Cardiac muscle cell (in vitro differentiated cells and primary cell): ENCODE measurements at regions not wholly inside any gene's neighbourhood (a gene's known extent, or its start where the extent isn't known, plus 50 kb on each side); places are given as distances from the start of the nearest gene placed in this dataset.

Experiments
- DNase-seq, 2 donors: peaks; one replicate each; pipeline versions ENCODE4 v3.0.0 to v3.0.0-alpha.2; 2010 to 2017; ENCODE audit warnings: low read depth in 1 of 2, low spot score in 1 of 2
- H3K27ac ChIP-seq: fragments of 200-600 bp; sonication (generic); 2 replicates; pipeline ENCODE4 v1.5.1; 2016
- H3K27me3 ChIP-seq: fragments of 200-600 bp; sonication (generic); 2 replicates; pipeline ENCODE4 v1.6.0; 2016; ENCODE audit warnings: control low read depth
- H3K36me3 ChIP-seq: fragments of 200-600 bp; sonication (generic); 2 replicates; pipeline ENCODE4 v1.5.1; 2016; ENCODE audit warnings: control low read depth
- H3K4me1 ChIP-seq: fragments of 200-600 bp; sonication (generic); 2 replicates; pipeline ENCODE4 v1.8.1; 2017; ENCODE audit warnings: low read depth, mild to moderate bottlenecking, mixed run types
- H3K4me3 ChIP-seq: fragments of 200-600 bp; sonication (generic); 2 replicates; pipeline ENCODE4 v1.5.1; 2016; ENCODE audit warnings: mild to moderate bottlenecking
- H3K9me3 ChIP-seq: fragments of 200-600 bp; sonication (generic); 2 replicates; pipeline ENCODE4 v1.5.1; 2017; ENCODE audit warnings: low read depth, mild to moderate bottlenecking, control low read depth
- TF ChIP-seq, protein P1 (sequence below): IDR thresholded peaks from 2 replicates; pipeline ENCODE4 v1.5.1; 2012; ENCODE audit warnings: low read depth, mild to moderate bottlenecking, low read length

DNA sequence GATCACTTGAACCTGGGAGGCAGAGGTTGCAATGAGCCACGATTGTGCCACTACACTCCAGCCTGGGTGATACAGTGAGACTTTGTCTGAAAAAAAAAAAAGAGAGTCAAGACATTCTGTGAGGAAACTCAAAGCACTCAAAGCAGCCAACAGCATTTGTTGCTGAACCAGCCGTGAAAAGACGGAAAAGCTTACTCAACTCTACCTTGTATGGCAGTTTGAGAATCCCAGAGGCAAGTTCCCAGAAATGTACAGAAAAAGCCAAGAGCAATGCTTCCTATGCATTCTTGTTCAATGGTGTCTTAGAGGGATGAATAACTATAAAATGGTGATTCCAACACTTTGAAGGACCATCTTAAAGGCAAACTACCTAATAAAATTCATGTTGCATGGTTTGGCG, 170.2 kb downstream of the HSD17B3 start:
- Histone ChIP-seq H3K4me1 (no peaks in the 10 kb centered on the region), H3K27ac (no peak overlapping the region), H3K9me3 (no peaks in the 10 kb centered on the region), H3K36me3 (no peaks in the 10 kb centered on the region), H3K4me3 (no peak overlapping the region), H3K27me3 (no peaks in the 10 kb centered on the region)
- DNase-seq, result no peak
- TF ChIP-seq, protein P1, sequence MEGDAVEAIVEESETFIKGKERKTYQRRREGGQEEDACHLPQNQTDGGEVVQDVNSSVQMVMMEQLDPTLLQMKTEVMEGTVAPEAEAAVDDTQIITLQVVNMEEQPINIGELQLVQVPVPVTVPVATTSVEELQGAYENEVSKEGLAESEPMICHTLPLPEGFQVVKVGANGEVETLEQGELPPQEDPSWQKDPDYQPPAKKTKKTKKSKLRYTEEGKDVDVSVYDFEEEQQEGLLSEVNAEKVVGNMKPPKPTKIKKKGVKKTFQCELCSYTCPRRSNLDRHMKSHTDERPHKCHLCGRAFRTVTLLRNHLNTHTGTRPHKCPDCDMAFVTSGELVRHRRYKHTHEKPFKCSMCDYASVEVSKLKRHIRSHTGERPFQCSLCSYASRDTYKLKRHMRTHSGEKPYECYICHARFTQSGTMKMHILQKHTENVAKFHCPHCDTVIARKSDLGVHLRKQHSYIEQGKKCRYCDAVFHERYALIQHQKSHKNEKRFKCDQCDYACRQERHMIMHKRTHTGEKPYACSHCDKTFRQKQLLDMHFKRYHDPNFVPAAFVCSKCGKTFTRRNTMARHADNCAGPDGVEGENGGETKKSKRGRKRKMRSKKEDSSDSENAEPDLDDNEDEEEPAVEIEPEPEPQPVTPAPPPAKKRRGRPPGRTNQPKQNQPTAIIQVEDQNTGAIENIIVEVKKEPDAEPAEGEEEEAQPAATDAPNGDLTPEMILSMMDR, result no peak

GRCh38 chr9:96130970-96131369, 171.0 kb downstream of the HSD17B3 start:
- H3K27me3 ChIP-seq, result no peaks in the 10 kb centered on the region
- no peak for DNase-seq
- no peaks in the 10 kb centered on the region for H3K9me3 ChIP-seq
- no peaks in the 10 kb centered on the region for H3K4me1 ChIP-seq
- H3K27ac ChIP-seq, result no peak overlapping the region
- TF ChIP-seq, protein P1, result no peak
- H3K36me3 ChIP-seq, result no peaks in the 10 kb centered on the region
- H3K4me3 ChIP-seq, result no peak overlapping the region

GRCh38 chr9:96129747-96130146, 172.2 kb downstream of the HSD17B3 start:
- Histone ChIP-seq H3K4me3 (no peak overlapping the region), H3K4me1 (no peaks in the 10 kb centered on the region), H3K9me3 (no peaks in the 10 kb centered on the region), H3K27me3 (no peaks in the 10 kb centered on the region), H3K27ac (no peak overlapping the region), H3K36me3 (no peaks in the 10 kb centered on the region)
- TF ChIP-seq, protein P1, result no peak
- DNase-seq, result no peak

DNA sequence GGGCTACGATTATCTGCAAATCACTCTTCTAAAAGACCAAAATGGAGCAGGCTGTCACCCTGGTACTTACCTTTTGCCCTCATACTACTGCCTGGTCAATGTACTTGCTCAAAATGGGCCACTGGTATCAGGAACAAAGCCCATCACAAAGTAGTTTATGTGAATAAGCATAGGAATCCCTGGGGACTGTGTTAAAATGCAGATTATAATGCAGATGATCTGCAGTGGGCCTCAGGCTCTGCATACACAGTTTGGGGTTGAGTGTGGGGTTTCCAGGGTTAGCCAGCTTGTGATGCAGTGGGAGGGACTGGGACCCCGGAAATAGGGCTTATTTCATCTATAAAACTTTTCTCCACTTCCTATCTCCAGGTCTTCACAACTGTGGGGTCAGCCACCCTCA, 173.1 kb downstream of the HSD17B3 start:
- Histone ChIP-seq H3K4me3 (no peak overlapping the region), H3K36me3 (no peaks in the 10 kb centered on the region), H3K27ac (no peak overlapping the region), H3K27me3 (no peaks in the 10 kb centered on the region), H3K4me1 (no peaks in the 10 kb centered on the region), H3K9me3 (no peaks in the 10 kb centered on the region)
- DNase-seq, result no peak
- TF ChIP-seq, protein P1, result no peak

DNA sequence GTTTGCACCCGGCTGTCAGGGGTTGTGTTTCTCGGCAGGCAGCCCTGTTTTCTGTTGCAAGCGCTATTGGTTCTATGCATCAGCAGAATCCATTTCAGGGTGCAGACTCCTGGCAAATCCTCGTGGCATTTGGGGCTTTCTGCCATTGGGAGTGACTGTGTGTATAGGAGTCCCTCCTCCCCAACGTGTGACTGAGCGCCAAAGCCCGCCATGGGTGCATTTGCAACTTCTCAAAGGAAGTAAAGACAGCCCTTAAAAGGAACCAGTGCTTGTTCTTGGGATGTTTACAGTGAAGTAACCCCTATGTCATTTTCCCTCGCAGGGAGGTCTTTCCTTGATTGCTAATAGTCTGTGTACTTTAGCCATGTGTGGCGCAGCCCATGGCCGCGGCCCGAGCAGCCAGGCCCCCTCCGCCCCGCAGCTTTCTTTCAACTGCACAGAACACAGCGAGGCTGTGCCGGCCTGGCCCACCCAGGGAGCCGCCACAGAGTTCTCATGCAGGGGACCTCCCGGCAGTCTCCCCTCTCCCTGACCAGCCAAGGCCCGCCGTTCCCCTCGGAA, 175.6 kb downstream of the HSD17B3 start:
- Histone ChIP-seq H3K36me3 (no peaks in the 10 kb centered on the region), H3K27me3 (no peaks in the 10 kb centered on the region), H3K27ac (no peak overlapping the region), H3K4me1 (no peaks in the 10 kb centered on the region), H3K4me3 (no peak overlapping the region), H3K9me3 (no peaks in the 10 kb centered on the region)
- TF ChIP-seq, protein P1, result no peak
- no peak for DNase-seq

GRCh38 chr9:96125624-96126023, 176.4 kb downstream of the HSD17B3 start:
- H3K27me3 ChIP-seq, result no peaks in the 10 kb centered on the region

More at GRCh38 chr9:96125624-96126023, 176.4 kb downstream of the HSD17B3 start:
- TF ChIP-seq, protein P1, result no peak
- no peak for DNase-seq
- Histone ChIP-seq H3K4me3 (no peak overlapping the region), H3K27ac (no peak overlapping the region), H3K4me1 (no peaks in the 10 kb centered on the region), H3K36me3 (no peaks in the 10 kb centered on the region), H3K9me3 (no peaks in the 10 kb centered on the region)
